ENCODE measurements at regions not wholly inside any gene's neighbourhood (a gene's known extent, or its start where the extent isn't known, plus 50 kb on each side); places are given as distances from the start of the nearest gene placed in this dataset.

DNA sequence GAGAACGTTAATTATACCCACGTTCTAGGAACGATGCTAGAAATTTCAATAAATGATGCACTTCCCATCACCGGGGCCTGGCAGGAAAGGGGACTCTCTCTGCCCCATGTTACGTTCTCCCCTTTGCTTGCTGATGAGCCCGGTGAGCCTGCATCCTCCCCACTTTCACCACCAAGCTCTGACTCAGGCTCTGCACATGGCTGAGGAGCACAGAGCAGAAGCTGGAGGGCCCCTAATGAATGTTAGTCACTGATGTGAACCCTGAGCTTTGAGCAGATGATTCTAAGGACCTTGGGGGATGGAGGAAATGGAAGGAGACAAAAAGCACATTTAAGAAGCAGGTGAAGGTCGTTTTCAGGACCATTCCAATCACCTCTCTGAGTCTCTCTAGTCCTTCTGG lies 468.2 kb upstream of the ARID1B start:
- in situ Hi-C loops (cut with HindIII; ENCODE audit: low sequenced_read_pairs), result no loop called here
- no peak overlapping the region for H3K4me3 ChIP-seq (ENCODE audit: low read depth, low read length)
- TF ChIP-seq, protein P1, sequence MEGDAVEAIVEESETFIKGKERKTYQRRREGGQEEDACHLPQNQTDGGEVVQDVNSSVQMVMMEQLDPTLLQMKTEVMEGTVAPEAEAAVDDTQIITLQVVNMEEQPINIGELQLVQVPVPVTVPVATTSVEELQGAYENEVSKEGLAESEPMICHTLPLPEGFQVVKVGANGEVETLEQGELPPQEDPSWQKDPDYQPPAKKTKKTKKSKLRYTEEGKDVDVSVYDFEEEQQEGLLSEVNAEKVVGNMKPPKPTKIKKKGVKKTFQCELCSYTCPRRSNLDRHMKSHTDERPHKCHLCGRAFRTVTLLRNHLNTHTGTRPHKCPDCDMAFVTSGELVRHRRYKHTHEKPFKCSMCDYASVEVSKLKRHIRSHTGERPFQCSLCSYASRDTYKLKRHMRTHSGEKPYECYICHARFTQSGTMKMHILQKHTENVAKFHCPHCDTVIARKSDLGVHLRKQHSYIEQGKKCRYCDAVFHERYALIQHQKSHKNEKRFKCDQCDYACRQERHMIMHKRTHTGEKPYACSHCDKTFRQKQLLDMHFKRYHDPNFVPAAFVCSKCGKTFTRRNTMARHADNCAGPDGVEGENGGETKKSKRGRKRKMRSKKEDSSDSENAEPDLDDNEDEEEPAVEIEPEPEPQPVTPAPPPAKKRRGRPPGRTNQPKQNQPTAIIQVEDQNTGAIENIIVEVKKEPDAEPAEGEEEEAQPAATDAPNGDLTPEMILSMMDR (IDR thresholded peaks at IDR 0.05; ENCODE audit: low read depth, low read length, missing control alignments), result no peak
- DNase-seq (ENCODE audit: low read depth), result no peak

DNA sequence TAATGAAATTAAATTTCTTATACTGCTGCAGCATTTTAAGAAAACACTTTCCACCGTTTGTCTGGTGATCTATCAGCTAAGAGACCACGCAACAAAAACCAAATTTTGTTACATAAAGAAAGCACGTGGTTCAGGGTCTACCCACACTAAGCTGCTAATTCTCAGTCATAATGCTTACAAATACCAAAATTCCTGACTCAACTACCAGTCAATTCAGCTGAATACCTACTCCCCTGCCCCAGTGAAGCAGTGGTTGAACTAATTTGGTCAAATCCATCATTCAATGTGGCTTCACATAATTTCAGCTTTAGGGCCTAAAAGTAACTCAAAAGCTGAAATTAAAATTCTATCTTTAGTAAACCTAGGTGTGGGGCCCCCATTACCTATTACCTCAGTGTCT lies 468.6 kb upstream of the ARID1B start:
- no peak overlapping the region for H3K4me3 ChIP-seq (ENCODE audit: low read depth, low read length)
- TF ChIP-seq, protein P1 (IDR thresholded peaks at IDR 0.05; ENCODE audit: low read depth, low read length, missing control alignments), result no peak
- DNase-seq (ENCODE audit: low read depth), result no peak
- in situ Hi-C loops (cut with HindIII; ENCODE audit: low sequenced_read_pairs), result no loop called here

- in situ Hi-C loops (cut with HindIII; ENCODE audit: low sequenced_read_pairs), result no loop called here
- no peak overlapping the region for H3K4me3 ChIP-seq (ENCODE audit: low read depth, low read length)
- TF ChIP-seq, protein P1 (IDR thresholded peaks at IDR 0.05; ENCODE audit: low read depth, low read length, missing control alignments), result no peak
- DNase-seq (ENCODE audit: low read depth), result no peak
Measured at GRCh38 chr6:156306531-156306930, 470.6 kb upstream of the ARID1B start.

DNA sequence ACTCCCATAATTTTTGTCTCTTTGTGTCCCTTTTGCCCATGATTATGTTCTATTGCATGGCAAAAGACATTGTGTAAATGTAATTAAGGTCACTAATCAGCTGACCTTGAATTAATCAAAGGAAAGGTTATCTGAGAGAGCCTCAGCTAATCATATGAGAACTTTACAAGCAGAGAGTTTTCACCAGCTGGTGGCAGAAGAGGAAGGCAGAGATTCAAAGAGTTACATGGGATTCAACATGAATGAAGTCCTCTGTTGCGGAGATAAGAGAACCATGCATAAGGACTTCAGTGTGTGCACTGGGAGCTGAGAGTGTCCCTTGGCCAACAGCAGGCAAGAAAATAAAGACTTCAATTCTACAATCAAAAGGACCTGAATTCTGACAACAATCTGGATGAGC lies 494.1 kb upstream of the ARID1B start:
- no peak overlapping the region for H3K4me3 ChIP-seq (ENCODE audit: low read depth, low read length)
- in situ Hi-C loops (cut with HindIII; ENCODE audit: low sequenced_read_pairs), result no loop called here
- TF ChIP-seq, protein P1 (IDR thresholded peaks at IDR 0.05; ENCODE audit: low read depth, low read length, missing control alignments), result no peak
- DNase-seq (ENCODE audit: low read depth), result no peak

- in situ Hi-C loops (cut with HindIII; ENCODE audit: low sequenced_read_pairs), result no loop called here
- TF ChIP-seq, protein P1 (IDR thresholded peaks at IDR 0.05; ENCODE audit: low read depth, low read length, missing control alignments), result no peak
Measured at GRCh38 chr6:156282087-156282486, 495.1 kb upstream of the ARID1B start.

DNA sequence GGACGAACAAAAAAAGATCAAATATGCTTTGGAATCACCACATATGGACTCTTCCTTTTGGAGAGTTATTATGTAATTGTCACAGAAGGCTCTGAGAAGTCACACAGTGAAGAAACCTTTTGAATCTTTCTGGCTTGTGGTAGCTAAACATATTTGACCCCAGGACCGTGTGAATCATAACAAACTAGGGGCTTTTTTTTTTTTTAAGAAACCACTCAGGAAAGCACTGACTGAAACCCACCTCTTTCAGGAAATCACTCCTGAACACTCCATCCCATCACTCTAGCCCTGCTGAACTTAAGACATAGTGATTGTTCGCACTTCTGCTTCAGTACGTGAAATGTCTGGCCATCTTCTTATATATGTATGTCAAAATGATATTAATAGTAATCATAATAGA lies 495.9 kb upstream of the ARID1B start:
- DNase-seq (ENCODE audit: low read depth), result no peak
- TF ChIP-seq, protein P1 (IDR thresholded peaks at IDR 0.05; ENCODE audit: low read depth, low read length, missing control alignments), result no peak
- H3K4me3 ChIP-seq (ENCODE audit: low read depth, low read length), result no peak overlapping the region
- in situ Hi-C loops (cut with HindIII; ENCODE audit: low sequenced_read_pairs), result no loop called here

More at GRCh38 chr6:156282087-156282486, 495.1 kb upstream of the ARID1B start:
- DNase-seq (ENCODE audit: low read depth), result no peak
- H3K4me3 ChIP-seq (ENCODE audit: low read depth, low read length), result no peak overlapping the region

DNA sequence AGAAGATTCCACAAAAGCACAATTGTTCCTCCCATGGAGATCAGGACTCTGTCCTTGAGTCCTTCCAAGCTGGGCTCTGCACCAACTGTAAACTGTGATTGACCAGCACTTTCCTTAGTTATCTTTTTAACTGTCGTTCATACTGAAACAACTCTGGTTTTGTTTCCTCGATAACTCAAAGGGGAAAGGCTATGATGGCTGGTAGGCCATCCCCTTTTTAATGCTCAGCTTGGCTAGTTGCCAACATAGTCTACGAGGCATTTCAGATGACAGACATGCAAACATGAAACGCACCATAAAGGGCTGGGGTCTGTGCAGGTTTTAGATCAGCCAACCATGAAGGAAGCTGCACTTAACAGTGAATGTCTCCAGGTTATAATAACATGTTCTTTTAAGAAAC lies 497.1 kb upstream of the ARID1B start:
- no peak overlapping the region for H3K4me3 ChIP-seq (ENCODE audit: low read depth, low read length)
- TF ChIP-seq, protein P1 (IDR thresholded peaks at IDR 0.05; ENCODE audit: low read depth, low read length, missing control alignments), result no peak
- DNase-seq (ENCODE audit: low read depth), result no peak
- in situ Hi-C loops (cut with HindIII; ENCODE audit: low sequenced_read_pairs), result no loop called here

Data from astrocyte of the cerebellum (primary cell).